Peyer's patch (tissue), 4 donors: ENCODE measurements at regions not wholly inside any gene's neighbourhood (a gene's known extent, or its start where the extent isn't known, plus 50 kb on each side); places are given as distances from the start of the nearest gene placed in this dataset.

Experiments
- DNase-seq, 3 donors: peaks; one replicate each; pipeline ENCODE4 v3.0.0-alpha.2; 2017 to 2019
- H3K27ac ChIP-seq, 4 donors: fragments of 200-600 bp; sonication (generic); one replicate each; pipeline ENCODE4 v1.5.1; 2016 to 2019
- H3K27me3 ChIP-seq, 2 donors: fragments of 200-600 bp; sonication (generic); one replicate each; pipeline ENCODE4 v1.5.1; 2019
- H3K36me3 ChIP-seq, 3 donors: fragments of 200-600 bp; sonication (generic); one replicate each; pipeline ENCODE4 v1.5.1; 2016 to 2019
- H3K4me1 ChIP-seq, 4 donors: fragments of 200-600 bp; sonication (generic); one replicate each; pipeline ENCODE4 v1.5.1; 2016 to 2019
- H3K4me3 ChIP-seq, 4 donors: fragments of 200-600 bp; sonication (generic); 1 replicate in 3 of 4; 2 replicates in 1 of 4; pipeline ENCODE4 v1.5.1; 2016 to 2019; ENCODE audit warnings: mild to moderate bottlenecking in 1 of 4
- H3K9me3 ChIP-seq, 4 donors: fragments of 200-600 bp; sonication (generic); one replicate each; pipeline ENCODE4 v1.5.1; 2016 to 2019; ENCODE audit warnings: mild to moderate bottlenecking in 1 of 4
- CTCF ChIP-seq, 6 experiments: fragments of 450-650 bp in 4 of 6; fragments of 200-600 bp in 2 of 6; sonication (generic) in 1 of 6; IDR thresholded peaks; one replicate each; pipeline ENCODE4 v1.5.1; 2017 to 2019; ENCODE audit warnings: antibody characterized with exemption in 6 of 6, mild to moderate bottlenecking in 3 of 6, moderate library complexity in 1 of 6
- POLR2A ChIP-seq, 2 donors: fragments of 450-650 bp; IDR thresholded peaks; one replicate each; pipeline ENCODE4 v1.5.1; 2017; ENCODE audit warnings: antibody characterized with exemption in 2 of 2, mild to moderate bottlenecking in 2 of 2, moderate library complexity in 2 of 2

- H3K27ac ChIP-seq, result no peak overlapping the region
- H3K9me3 ChIP-seq, result no peaks in the 10 kb centered on the region
- TF ChIP-seq POLR2A (IDR thresholded peaks at IDR 0.05), result no peak
- no peak for TF ChIP-seq CTCF (IDR thresholded peaks at IDR 0.05)
- no peaks in the 10 kb centered on the region for H3K36me3 ChIP-seq
- no peaks in the 10 kb centered on the region for H3K4me1 ChIP-seq
- no peak overlapping the region for H3K4me3 ChIP-seq
- no peaks in the 10 kb centered on the region for H3K27me3 ChIP-seq
- no peak for DNase-seq
These were observed 91.4 kb downstream of the THBS2 start for GRCh38 chr6:169162249-169162648.

GRCh38 chr6:169161572-169162167 is 92.0 kb downstream of the THBS2 start:
- Histone ChIP-seq H3K36me3 (no peaks in the 10 kb centered on the region), H3K4me3 (no peak overlapping the region), H3K9me3 (no peaks in the 10 kb centered on the region), H3K4me1 (no peaks in the 10 kb centered on the region), H3K27me3 (no peaks in the 10 kb centered on the region), H3K27ac (no peak overlapping the region)
- no peak for DNase-seq
- TF ChIP-seq POLR2A (IDR thresholded peaks at IDR 0.05), result no peak
- TF ChIP-seq CTCF (IDR thresholded peaks at IDR 0.05), result no peak

- H3K4me1 ChIP-seq, result no peaks in the 10 kb centered on the region
- no peak overlapping the region for H3K4me3 ChIP-seq
- H3K9me3 ChIP-seq, result no peaks in the 10 kb centered on the region
- DNase-seq, result no peak
- H3K36me3 ChIP-seq, result no peaks in the 10 kb centered on the region
- no peaks in the 10 kb centered on the region for H3K27me3 ChIP-seq
- H3K27ac ChIP-seq, result no peak overlapping the region
- TF ChIP-seq POLR2A (IDR thresholded peaks at IDR 0.05) (no peak), CTCF (IDR thresholded peaks at IDR 0.05) (no peak)
These were observed 92.6 kb downstream of the THBS2 start for GRCh38 chr6:169160855-169161560.

- H3K36me3 ChIP-seq, result no peaks in the 10 kb centered on the region
- no peak overlapping the region for H3K27ac ChIP-seq
- H3K4me3 ChIP-seq, result no peak overlapping the region
- H3K4me1 ChIP-seq, result no peaks in the 10 kb centered on the region
- H3K27me3 ChIP-seq, result no peaks in the 10 kb centered on the region
- no peaks in the 10 kb centered on the region for H3K9me3 ChIP-seq
- TF ChIP-seq CTCF (IDR thresholded peaks at IDR 0.05) (no peak), POLR2A (IDR thresholded peaks at IDR 0.05) (no peak)
- no peak for DNase-seq
These were observed 93.4 kb downstream of the THBS2 start for GRCh38 chr6:169160091-169160854.

- TF ChIP-seq CTCF (IDR thresholded peaks at IDR 0.05) (no peak), POLR2A (IDR thresholded peaks at IDR 0.05) (no peak)
- no peaks in the 10 kb centered on the region for H3K9me3 ChIP-seq
- no peak overlapping the region for H3K4me3 ChIP-seq
- no peak for DNase-seq
- no peaks in the 10 kb centered on the region for H3K27me3 ChIP-seq
- H3K4me1 ChIP-seq, result no peaks in the 10 kb centered on the region
- H3K36me3 ChIP-seq, result no peaks in the 10 kb centered on the region
- H3K27ac ChIP-seq, result no peak overlapping the region
These were observed 94.3 kb downstream of the THBS2 start for GRCh38 chr6:169159331-169159730.
